ENCODE measurements at regions not wholly inside any gene's neighbourhood (a gene's known extent, or its start where the extent isn't known, plus 50 kb on each side); places are given as distances from the start of the nearest gene placed in this dataset.

DNA sequence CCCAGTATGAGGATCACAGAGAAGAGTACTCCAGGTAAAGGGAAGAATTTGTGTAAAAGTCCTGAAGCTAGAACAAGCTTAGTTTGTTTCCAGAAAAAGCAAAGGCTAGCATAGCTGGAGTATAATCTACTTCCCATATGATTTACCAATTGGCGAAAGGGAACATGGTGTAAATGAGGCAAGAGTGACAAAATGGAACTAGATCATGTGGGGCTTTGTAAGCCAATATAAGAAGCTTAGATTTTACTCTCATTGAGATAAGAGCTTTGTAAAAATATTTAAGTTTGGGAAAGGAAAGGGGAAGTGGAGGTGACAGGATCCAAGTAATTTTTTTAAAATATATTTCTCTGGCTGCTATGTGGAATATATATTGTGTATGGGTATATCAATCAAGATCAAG, 234.9 kb downstream of the KCTD12 start:
- Histone ChIP-seq H3K9me2 (no peaks in the 10 kb centered on the region), H3F3A (replicated peaks; ENCODE audit: insufficient read depth) (no peaks in the 10 kb centered on the region), H3K4me1 (ENCODE audit: control insufficient read depth in 1 of 2, insufficient read depth in 2 of 2, low read depth in 1 of 2, low read length in 1 of 2) (no peaks in the 10 kb centered on the region), H3K36me3 (replicated peaks in 1 of 2; ENCODE audit: control insufficient read depth in 1 of 2, insufficient read depth in 2 of 2, low read length in 1 of 2) (no peaks in the 10 kb centered on the region), H4K20me1 (ENCODE audit: insufficient read depth) (no peaks in the 10 kb centered on the region), H3K9ac (no peak overlapping the region), H3K4me3 (ENCODE audit: low read depth in 2 of 2, low read length in 1 of 2) (no peak overlapping the region), H3K9me3 (no peaks in the 10 kb centered on the region), H3K27me3 (ENCODE audit: insufficient read depth) (no peaks in the 10 kb centered on the region), H2AFZ (ENCODE audit: low read depth) (no peak overlapping the region), H3K27ac (ENCODE audit: low read depth in 2 of 2, low read length in 1 of 2) (no peak overlapping the region), H3K79me2 (ENCODE audit: insufficient read depth) (no peaks in the 10 kb centered on the region), H3K4me2 (no peak overlapping the region)
- TF ChIP-seq TCF12 (IDR thresholded peaks at IDR 0.05): no peak
- TF ChIP-seq MXI1 (IDR thresholded peaks at IDR 0.05; ENCODE audit: low read depth, low read length): no peak
- TF ChIP-seq NFIC (IDR thresholded peaks at IDR 0.05; ENCODE audit: borderline replicate concordance): no peak
- TF ChIP-seq, protein P1, sequence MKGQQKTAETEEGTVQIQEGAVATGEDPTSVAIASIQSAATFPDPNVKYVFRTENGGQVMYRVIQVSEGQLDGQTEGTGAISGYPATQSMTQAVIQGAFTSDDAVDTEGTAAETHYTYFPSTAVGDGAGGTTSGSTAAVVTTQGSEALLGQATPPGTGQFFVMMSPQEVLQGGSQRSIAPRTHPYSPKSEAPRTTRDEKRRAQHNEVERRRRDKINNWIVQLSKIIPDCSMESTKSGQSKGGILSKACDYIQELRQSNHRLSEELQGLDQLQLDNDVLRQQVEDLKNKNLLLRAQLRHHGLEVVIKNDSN (IDR thresholded peaks at IDR 0.05; ENCODE audit: borderline replicate concordance, low read depth): no peak
- no peak for TF ChIP-seq FOXJ3 (CRISPR knock-in tag; IDR thresholded peaks at IDR 0.05)
- TF ChIP-seq TAF1 (IDR thresholded peaks at IDR 0.05; ENCODE audit: borderline replicate concordance, low read depth, low read length): no peak
- TF ChIP-seq, protein P2, sequence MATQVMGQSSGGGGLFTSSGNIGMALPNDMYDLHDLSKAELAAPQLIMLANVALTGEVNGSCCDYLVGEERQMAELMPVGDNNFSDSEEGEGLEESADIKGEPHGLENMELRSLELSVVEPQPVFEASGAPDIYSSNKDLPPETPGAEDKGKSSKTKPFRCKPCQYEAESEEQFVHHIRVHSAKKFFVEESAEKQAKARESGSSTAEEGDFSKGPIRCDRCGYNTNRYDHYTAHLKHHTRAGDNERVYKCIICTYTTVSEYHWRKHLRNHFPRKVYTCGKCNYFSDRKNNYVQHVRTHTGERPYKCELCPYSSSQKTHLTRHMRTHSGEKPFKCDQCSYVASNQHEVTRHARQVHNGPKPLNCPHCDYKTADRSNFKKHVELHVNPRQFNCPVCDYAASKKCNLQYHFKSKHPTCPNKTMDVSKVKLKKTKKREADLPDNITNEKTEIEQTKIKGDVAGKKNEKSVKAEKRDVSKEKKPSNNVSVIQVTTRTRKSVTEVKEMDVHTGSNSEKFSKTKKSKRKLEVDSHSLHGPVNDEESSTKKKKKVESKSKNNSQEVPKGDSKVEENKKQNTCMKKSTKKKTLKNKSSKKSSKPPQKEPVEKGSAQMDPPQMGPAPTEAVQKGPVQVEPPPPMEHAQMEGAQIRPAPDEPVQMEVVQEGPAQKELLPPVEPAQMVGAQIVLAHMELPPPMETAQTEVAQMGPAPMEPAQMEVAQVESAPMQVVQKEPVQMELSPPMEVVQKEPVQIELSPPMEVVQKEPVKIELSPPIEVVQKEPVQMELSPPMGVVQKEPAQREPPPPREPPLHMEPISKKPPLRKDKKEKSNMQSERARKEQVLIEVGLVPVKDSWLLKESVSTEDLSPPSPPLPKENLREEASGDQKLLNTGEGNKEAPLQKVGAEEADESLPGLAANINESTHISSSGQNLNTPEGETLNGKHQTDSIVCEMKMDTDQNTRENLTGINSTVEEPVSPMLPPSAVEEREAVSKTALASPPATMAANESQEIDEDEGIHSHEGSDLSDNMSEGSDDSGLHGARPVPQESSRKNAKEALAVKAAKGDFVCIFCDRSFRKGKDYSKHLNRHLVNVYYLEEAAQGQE (IDR thresholded peaks at IDR 0.05; ENCODE audit: low read depth, low read length): no peak
- TF ChIP-seq EP300 (IDR thresholded peaks at IDR 0.05; ENCODE audit: borderline replicate concordance in 1 of 2, low read depth in 1 of 2, low read length in 1 of 2): no peak
- no peak for TF ChIP-seq YY1 (IDR thresholded peaks at IDR 0.05; ENCODE audit: low read depth)
- WGBS (ENCODE audit: low lambda C conversion rate): 79% methylated on average over 1 of the region's 1 CpG
- CTCF ChIA-PET: interaction anchor here (1.0 kb wide), 1 partner anchor 781 kb away, joined by 3 read pairs; no protein-coding TSS in a partner anchor
- POLR2A ChIA-PET: no interaction called here
- no peak for DNase-seq

DNA sequence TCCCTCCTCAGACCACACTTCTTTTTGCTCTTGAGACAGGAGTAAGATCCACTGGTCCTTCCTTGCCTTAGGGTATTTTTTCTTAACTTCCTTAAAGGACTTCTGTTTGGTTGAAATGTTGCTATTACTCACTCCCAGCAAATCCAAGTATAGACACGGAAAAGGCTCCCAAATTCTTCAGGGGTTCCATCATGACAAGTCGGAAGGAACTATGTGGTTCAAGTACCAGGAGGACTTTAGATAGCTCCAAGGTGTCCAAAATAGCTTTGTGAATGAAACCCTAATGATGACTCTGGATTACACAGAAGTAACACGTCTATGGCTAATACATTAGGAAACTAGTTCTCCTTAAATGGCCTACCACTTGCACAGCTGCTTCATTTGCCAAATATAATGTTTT, 238.7 kb downstream of the KCTD12 start:
- WGBS (ENCODE audit: low lambda C conversion rate): 37% methylated on average over 3 of the region's 3 CpGs
- H3K4me1 ChIP-seq (ENCODE audit: control insufficient read depth in 1 of 2, insufficient read depth in 2 of 2, low read depth in 1 of 2, low read length in 1 of 2): no peaks in the 10 kb centered on the region
- DNase-seq: no peak
- POLR2A ChIA-PET: no interaction called here
- no peaks in the 10 kb centered on the region for H3K36me3 ChIP-seq (replicated peaks in 1 of 2; ENCODE audit: control insufficient read depth in 1 of 2, insufficient read depth in 2 of 2, low read length in 1 of 2)
- TF ChIP-seq, protein P3, sequence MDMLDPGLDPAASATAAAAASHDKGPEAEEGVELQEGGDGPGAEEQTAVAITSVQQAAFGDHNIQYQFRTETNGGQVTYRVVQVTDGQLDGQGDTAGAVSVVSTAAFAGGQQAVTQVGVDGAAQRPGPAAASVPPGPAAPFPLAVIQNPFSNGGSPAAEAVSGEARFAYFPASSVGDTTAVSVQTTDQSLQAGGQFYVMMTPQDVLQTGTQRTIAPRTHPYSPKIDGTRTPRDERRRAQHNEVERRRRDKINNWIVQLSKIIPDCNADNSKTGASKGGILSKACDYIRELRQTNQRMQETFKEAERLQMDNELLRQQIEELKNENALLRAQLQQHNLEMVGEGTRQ (IDR thresholded peaks at IDR 0.05; ENCODE audit: borderline replicate concordance, low read depth, low read length): no peak
- TF ChIP-seq, protein P2 (IDR thresholded peaks at IDR 0.05; ENCODE audit: low read depth, low read length): no peak
- TF ChIP-seq, protein P4, sequence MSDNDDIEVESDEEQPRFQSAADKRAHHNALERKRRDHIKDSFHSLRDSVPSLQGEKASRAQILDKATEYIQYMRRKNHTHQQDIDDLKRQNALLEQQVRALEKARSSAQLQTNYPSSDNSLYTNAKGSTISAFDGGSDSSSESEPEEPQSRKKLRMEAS (IDR thresholded peaks at IDR 0.05; ENCODE audit: low read depth): no peak
- TF ChIP-seq GABPA (IDR thresholded peaks at IDR 0.05; ENCODE audit: low read depth): no peak
- TF ChIP-seq CHD2 (IDR thresholded peaks at IDR 0.05; ENCODE audit: low read length, partially characterized antibody): no peak
- TF ChIP-seq NRF1 (IDR thresholded peaks at IDR 0.05; ENCODE audit: low read depth, low read length): no peak
- H3K27me3 ChIP-seq (ENCODE audit: insufficient read depth): no peaks in the 10 kb centered on the region
- no peak overlapping the region for H3K4me3 ChIP-seq (ENCODE audit: low read depth in 2 of 2, low read length in 1 of 2)
- no peaks in the 10 kb centered on the region for H3K9me2 ChIP-seq
- H3F3A ChIP-seq (replicated peaks; ENCODE audit: insufficient read depth): no peaks in the 10 kb centered on the region
- H4K20me1 ChIP-seq (ENCODE audit: insufficient read depth): no peaks in the 10 kb centered on the region
- H3K9ac ChIP-seq: no peak overlapping the region
- no peak overlapping the region for H3K4me2 ChIP-seq
- no peaks in the 10 kb centered on the region for H3K79me2 ChIP-seq (ENCODE audit: insufficient read depth)
- H2AFZ ChIP-seq (ENCODE audit: low read depth): no peak overlapping the region
- CTCF ChIA-PET: interaction anchor here (0.6 kb wide), 1 partner anchor 429 kb away, joined by 3 read pairs; no protein-coding TSS in a partner anchor
- H3K27ac ChIP-seq (ENCODE audit: low read depth in 2 of 2, low read length in 1 of 2): no peak overlapping the region
- H3K9me3 ChIP-seq: no peaks in the 10 kb centered on the region
